ENCODE measurements at regions not wholly inside any gene's neighbourhood (a gene's known extent, or its start where the extent isn't known, plus 50 kb on each side); places are given as distances from the start of the nearest gene placed in this dataset.

- no peak for TF ChIP-seq CTCF (IDR thresholded peaks at IDR 0.05; ENCODE audit: insufficient read depth, low read length, poor library complexity, severe bottlenecking)
- Histone ChIP-seq H3K27me3 (replicated peaks; ENCODE audit: control insufficient read depth, insufficient read depth, low read length) (no peaks in the 10 kb centered on the region), H3K36me3 (ENCODE audit: control insufficient read depth, insufficient read depth, low read length) (no peaks in the 10 kb centered on the region), H3K4me3 (replicated peaks; ENCODE audit: low read depth, low read length) (no peak overlapping the region)
- DNase-seq (ENCODE audit: extremely low read depth, insufficient read length), result no peak
Observed at GRCh38 chr4:28759064-28759463, 1898.4 kb downstream of the STIM2 start.

DNA sequence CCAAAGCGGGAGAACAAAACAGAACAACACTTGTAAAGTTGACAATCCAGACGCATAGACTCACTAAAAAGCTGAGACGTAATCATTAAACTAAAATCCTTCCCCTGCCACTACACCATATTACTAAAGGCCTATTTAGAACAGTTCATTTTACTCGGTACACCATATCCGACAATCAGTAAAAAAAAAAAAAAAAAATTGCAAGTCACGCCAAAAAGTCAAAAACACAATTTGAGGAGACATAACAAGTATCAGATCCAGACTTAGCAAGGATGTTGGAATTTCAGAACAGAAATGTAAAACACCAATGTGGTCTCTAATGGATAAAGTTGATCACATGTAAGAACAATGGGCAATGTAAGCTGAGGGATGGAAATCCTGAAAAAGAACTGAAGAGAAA, 1899.4 kb downstream of the STIM2 start:
- H3K4me3 ChIP-seq (replicated peaks; ENCODE audit: low read depth, low read length), result no peak overlapping the region
- H3K27me3 ChIP-seq (replicated peaks; ENCODE audit: control insufficient read depth, insufficient read depth, low read length), result no peaks in the 10 kb centered on the region
- H3K36me3 ChIP-seq (ENCODE audit: control insufficient read depth, insufficient read depth, low read length), result no peaks in the 10 kb centered on the region
- DNase-seq (ENCODE audit: extremely low read depth, insufficient read length), result no peak
- TF ChIP-seq CTCF (IDR thresholded peaks at IDR 0.05; ENCODE audit: insufficient read depth, low read length, poor library complexity, severe bottlenecking), result no peak

DNA sequence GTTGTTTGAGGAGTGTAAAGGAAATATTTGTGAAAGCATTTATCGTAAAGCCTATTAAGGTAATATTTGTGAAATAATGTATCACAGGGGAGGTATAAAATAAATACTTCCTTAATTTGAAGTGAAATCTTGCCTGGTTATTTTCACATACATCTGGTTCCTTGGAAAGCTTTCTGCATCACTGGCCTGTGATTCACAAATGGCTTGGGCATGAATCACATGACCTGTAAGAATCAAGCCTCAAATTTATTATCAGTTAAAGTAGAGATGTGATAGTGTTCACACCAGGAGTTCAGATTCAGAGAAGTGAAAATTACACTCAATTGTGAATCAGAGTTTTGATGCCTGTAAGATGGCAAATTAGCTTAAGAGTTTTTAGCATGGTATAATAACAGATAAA, 1911.4 kb downstream of the STIM2 start:
- no peak for DNase-seq (ENCODE audit: extremely low read depth, insufficient read length)
- no peak for TF ChIP-seq CTCF (IDR thresholded peaks at IDR 0.05; ENCODE audit: insufficient read depth, low read length, poor library complexity, severe bottlenecking)

GRCh38 chr4:28772788-28773187, 1912.1 kb downstream of the STIM2 start:
- TF ChIP-seq CTCF (IDR thresholded peaks at IDR 0.05; ENCODE audit: insufficient read depth, low read length, poor library complexity, severe bottlenecking), result no peak
- Histone ChIP-seq H3K4me3 (replicated peaks; ENCODE audit: low read depth, low read length) (no peak overlapping the region), H3K27me3 (replicated peaks; ENCODE audit: control insufficient read depth, insufficient read depth, low read length) (no peaks in the 10 kb centered on the region), H3K36me3 (ENCODE audit: control insufficient read depth, insufficient read depth, low read length) (no peaks in the 10 kb centered on the region)
- DNase-seq (ENCODE audit: extremely low read depth, insufficient read length), result no peak

More for the DNA sequence above, 1911.4 kb downstream of the STIM2 start:
- no peak overlapping the region for H3K4me3 ChIP-seq (replicated peaks; ENCODE audit: low read depth, low read length)
- H3K27me3 ChIP-seq (replicated peaks; ENCODE audit: control insufficient read depth, insufficient read depth, low read length), result no peaks in the 10 kb centered on the region
- H3K36me3 ChIP-seq (ENCODE audit: control insufficient read depth, insufficient read depth, low read length), result no peaks in the 10 kb centered on the region

DNA sequence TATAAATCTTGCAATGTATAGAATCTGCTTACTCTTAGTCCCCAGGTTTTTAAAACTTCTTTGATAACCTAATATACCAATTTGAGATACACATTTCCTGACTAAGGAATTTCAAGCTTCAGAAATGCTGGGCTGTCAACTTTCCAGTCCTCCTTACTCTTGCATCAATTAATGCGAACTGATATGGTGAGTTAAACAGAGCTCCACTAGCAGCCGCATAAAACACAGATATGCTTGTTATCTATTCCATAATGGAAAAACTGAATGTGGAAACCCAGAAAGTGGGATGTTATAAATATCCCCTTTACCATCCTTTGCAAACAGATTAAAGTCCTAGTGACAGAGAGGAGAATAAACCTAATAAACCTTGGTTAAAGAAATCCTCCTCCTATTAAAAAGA, 1913.7 kb downstream of the STIM2 start:
- DNase-seq (ENCODE audit: extremely low read depth, insufficient read length), result no peak
- no peak overlapping the region for H3K4me3 ChIP-seq (replicated peaks; ENCODE audit: low read depth, low read length)
- no peaks in the 10 kb centered on the region for H3K27me3 ChIP-seq (replicated peaks; ENCODE audit: control insufficient read depth, insufficient read depth, low read length)
- no peaks in the 10 kb centered on the region for H3K36me3 ChIP-seq (ENCODE audit: control insufficient read depth, insufficient read depth, low read length)
- no peak for TF ChIP-seq CTCF (IDR thresholded peaks at IDR 0.05; ENCODE audit: insufficient read depth, low read length, poor library complexity, severe bottlenecking)

DNA sequence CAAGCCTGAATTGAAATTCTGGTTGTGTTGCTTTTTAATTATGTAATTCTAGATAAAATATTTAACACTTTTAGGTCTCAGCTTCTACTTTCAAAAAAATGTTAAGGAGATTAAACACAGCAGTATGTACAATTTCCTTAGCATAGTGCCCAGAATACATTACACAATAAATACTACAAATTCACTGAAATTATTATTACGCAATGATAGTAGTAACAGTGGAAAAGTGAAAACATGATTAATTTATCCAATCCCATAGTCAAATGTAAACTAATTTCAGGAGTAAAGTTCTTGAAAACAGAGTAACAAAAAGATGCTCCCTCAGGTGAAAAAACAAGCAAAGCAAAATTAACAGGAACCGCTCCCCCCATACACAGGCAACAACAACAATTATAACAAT, 1915.4 kb downstream of the STIM2 start:
- Histone ChIP-seq H3K27me3 (replicated peaks; ENCODE audit: control insufficient read depth, insufficient read depth, low read length) (no peaks in the 10 kb centered on the region), H3K36me3 (ENCODE audit: control insufficient read depth, insufficient read depth, low read length) (no peaks in the 10 kb centered on the region), H3K4me3 (replicated peaks; ENCODE audit: low read depth, low read length) (no peak overlapping the region)
- TF ChIP-seq CTCF (IDR thresholded peaks at IDR 0.05; ENCODE audit: insufficient read depth, low read length, poor library complexity, severe bottlenecking), result no peak
- no peak for DNase-seq (ENCODE audit: extremely low read depth, insufficient read length)
